NCI-H1417 treated with DMSO at 0.1 percent for 48 hours (cell line): ENCODE measurements at regions not wholly inside any gene's neighbourhood (a gene's known extent, or its start where the extent isn't known, plus 50 kb on each side); places are given as distances from the start of the nearest gene placed in this dataset.

Source experiments
- DNase-seq: peaks from one replicate; lab custom pipeline; 2025; lab: John Stamatoyannopoulos, UW

GRCh38 chr2:105150231-105150630 lies 91.3 kb upstream of the GPR45 start:
- DNase-seq: no peak

DNA sequence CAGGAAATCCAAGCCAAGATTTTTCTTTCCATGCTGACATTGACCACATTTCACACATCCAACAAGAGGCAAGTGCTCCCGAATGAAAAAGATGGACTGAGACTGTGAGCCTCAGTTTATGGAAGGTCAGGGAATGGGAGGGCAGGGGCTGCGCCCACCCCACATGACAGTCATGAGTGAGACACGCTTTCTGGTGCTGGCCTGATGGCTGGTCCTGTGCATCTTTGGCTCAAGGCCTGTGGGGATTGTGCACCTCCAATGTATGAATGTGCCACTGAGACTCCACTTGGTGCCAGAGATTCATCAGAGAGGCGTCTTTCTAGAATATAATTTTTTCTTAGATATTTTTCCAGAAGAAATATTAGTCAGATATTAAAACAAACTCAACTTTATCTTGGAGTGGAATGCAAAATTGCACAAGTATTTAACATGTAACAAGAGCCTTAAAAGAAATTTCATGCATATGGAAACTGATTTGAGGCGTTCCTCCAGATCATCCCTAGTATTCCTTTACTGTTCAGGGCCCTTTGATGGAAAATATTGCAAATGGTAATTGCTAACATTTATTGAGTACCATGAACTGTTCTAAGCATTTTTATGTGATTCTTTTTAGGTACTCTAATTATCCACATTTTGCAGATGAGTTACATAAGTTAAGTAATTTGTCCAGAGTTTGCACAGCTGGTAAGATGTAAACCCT lies 87.3 kb upstream of the GPR45 start:
- no peak for DNase-seq

GRCh38 chr2:105156166-105156565 lies 85.4 kb upstream of the GPR45 start:
- DNase-seq: no peak

DNA sequence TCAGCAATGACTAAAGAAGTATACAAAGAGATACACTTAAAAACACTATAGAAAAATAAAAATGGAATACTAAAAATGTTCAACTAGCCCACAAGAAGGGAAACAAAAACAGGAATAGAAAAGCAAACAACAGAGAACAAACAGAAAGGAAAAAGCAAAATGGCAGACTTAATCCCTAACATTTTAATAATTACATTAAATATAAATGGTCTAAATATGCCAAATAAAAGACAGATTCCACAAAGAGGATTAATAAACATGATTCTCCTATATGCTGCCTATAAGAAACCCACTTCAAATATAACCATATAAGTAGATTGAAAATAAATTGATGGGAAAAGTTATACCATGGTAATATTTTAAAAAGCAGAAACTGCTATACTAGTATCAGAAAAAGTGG lies 83.5 kb upstream of the GPR45 start:
- no peak for DNase-seq

GRCh38 chr2:105166688-105167087 lies 74.9 kb upstream of the GPR45 start:
- peak; percentile 40 for DNase-seq

DNA sequence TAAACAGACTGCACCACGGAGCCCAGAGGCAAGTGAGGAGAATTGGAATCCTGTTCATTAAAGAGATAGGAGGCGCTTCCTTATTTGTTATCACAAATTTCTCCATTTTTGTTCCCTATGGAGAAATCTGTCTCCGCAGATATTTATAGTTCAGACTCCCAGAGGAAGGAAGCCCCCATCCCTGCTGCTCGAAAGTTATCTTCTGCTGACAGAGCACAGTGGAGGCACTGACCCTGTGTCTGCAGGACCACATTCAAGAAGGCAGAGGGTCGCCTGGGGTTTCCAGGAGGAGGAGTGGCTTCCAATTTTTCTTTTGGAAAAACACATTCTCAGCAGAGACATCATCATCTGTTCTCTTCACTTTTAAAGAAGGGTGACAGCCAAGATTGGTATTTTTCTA lies 73.0 kb upstream of the GPR45 start:
- DNase-seq: no peak

DNA sequence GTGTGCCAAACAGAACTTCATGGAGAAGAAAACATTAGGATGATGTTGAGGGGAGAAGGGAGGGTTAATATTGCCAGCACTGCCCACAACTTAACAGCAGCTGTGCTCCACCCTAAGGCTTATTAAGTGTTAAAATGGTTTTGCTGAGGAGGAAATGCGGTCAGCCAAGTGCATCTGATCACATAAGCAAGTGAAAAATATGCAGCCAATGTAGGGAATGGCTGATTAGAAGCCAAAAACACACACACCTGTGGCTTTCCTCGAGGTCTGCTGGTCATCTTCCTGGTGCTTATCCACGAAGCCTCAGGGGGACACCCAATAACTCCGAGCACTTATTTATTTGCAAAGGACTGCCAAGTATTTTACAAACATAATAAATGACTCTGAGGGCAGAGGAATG lies 66.3 kb upstream of the GPR45 start:
- no peak for DNase-seq

GRCh38 chr2:105176429-105176828 lies 65.1 kb upstream of the GPR45 start:
- DNase-seq: no peak

GRCh38 chr2:105177008-105177407 lies 64.5 kb upstream of the GPR45 start:
- no peak for DNase-seq

- no peak for DNase-seq
Measured at GRCh38 chr2:105177536-105178254, 63.8 kb upstream of the GPR45 start.

- DNase-seq: no peak
Measured at GRCh38 chr2:105179469-105180372, 61.8 kb upstream of the GPR45 start.

GRCh38 chr2:105180491-105180972 lies 61.0 kb upstream of the GPR45 start:
- DNase-seq: no peak

GRCh38 chr2:105181282-105181681 lies 60.3 kb upstream of the GPR45 start:
- DNase-seq: no peak

GRCh38 chr2:105183555-105184323 lies 57.8 kb upstream of the GPR45 start:
- DNase-seq: no peak

GRCh38 chr2:105184420-105184819 lies 57.1 kb upstream of the GPR45 start:
- DNase-seq: no peak

DNA sequence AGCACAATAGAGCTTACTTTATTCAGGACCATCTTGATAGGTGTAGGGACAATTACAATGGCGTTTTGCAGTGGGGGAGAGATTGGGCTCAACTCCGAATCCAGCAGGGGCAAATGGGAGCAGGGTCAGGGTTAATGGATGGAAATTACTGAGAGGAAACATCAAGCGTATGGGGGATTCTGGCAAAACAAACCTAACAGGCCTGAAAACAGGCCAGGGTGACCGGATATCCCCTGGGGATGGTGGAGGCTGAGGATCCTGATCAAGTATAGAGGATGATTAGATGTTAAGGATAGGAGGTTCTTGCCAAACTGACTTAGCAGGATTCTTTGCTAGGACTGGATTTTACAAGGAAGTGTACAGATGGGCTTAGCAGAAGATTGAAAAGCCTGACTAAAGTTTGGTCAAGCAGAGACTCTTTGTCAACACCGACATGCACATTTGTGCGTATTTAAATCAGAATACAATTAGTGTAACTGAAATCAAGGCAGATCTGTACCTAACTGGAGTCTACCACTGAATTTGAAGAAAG lies 54.5 kb upstream of the GPR45 start:
- no peak for DNase-seq

- DNase-seq: no peak
Measured at GRCh38 chr2:105187531-105187930, 54.0 kb upstream of the GPR45 start.

- no peak for DNase-seq
Measured at GRCh38 chr2:105188343-105188742, 53.2 kb upstream of the GPR45 start.
